HG03066 (cell line): ENCODE measurements at regions not wholly inside any gene's neighbourhood (a gene's known extent, or its start where the extent isn't known, plus 50 kb on each side); places are given as distances from the start of the nearest gene placed in this dataset.
"Not testable (repeated sequence)": the region's sequence is repeated elsewhere in the genome, so short reads cannot be mapped to it uniquely, and the experiment has no call there.

Experiments
- ATAC-seq: cut with Tn5 transposase; IDR thresholded peaks from one replicate; pipeline ENCODE4 v1.9.1; 2021; ENCODE audit warnings: low read depth; ENCODE audit not compliant: unreplicated experiment

GRCh38 chr3:82428821-82429220 is 667.4 kb upstream of the GBE1 start:
- not testable (repeated sequence) for ATAC-seq

- ATAC-seq: no peak
Measured at GRCh38 chr3:82424031-82424339, 662.5 kb upstream of the GBE1 start.

GRCh38 chr3:82423268-82424030 is 662.0 kb upstream of the GBE1 start:
- ATAC-seq: no peak

GRCh38 chr3:82416830-82417229 is 655.4 kb upstream of the GBE1 start:
- no peak for ATAC-seq

GRCh38 chr3:82416349-82416748 is 654.9 kb upstream of the GBE1 start:
- no peak for ATAC-seq

GRCh38 chr3:82413171-82413570 is 651.7 kb upstream of the GBE1 start:
- no peak for ATAC-seq

- ATAC-seq: no peak
Measured at GRCh38 chr3:82410366-82410765, 648.9 kb upstream of the GBE1 start.

GRCh38 chr3:82409842-82410241 is 648.4 kb upstream of the GBE1 start:
- no peak for ATAC-seq

GRCh38 chr3:82392203-82392775 is 630.8 kb upstream of the GBE1 start:
- no peak for ATAC-seq

- no peak for ATAC-seq
Measured at GRCh38 chr3:82390868-82391267, 629.4 kb upstream of the GBE1 start.

GRCh38 chr3:82386647-82387046 is 625.2 kb upstream of the GBE1 start:
- no peak for ATAC-seq

GRCh38 chr3:82384181-82384580 is 622.7 kb upstream of the GBE1 start:
- ATAC-seq: no peak

GRCh38 chr3:82382831-82383230 is 621.4 kb upstream of the GBE1 start:
- ATAC-seq: no peak

- no peak for ATAC-seq
Measured at GRCh38 chr3:82378392-82378791, 616.9 kb upstream of the GBE1 start.

- no peak for ATAC-seq
Measured at GRCh38 chr3:82376883-82377282, 615.4 kb upstream of the GBE1 start.

- ATAC-seq: not testable (repeated sequence)
Measured at GRCh38 chr3:82373833-82374232, 612.4 kb upstream of the GBE1 start.

GRCh38 chr3:82364827-82365226 is 603.4 kb upstream of the GBE1 start:
- ATAC-seq: no peak

GRCh38 chr3:82363131-82363530 is 601.7 kb upstream of the GBE1 start:
- ATAC-seq: no peak

GRCh38 chr3:82355228-82355627 is 593.8 kb upstream of the GBE1 start:
- ATAC-seq: no peak

GRCh38 chr3:82354228-82354627 is 592.8 kb upstream of the GBE1 start:
- no peak for ATAC-seq

GRCh38 chr3:82353306-82354171 is 592.1 kb upstream of the GBE1 start:
- ATAC-seq: no peak

GRCh38 chr3:82347585-82347984 is 586.1 kb upstream of the GBE1 start:
- ATAC-seq: no peak
